ENCODE measurements at regions not wholly inside any gene's neighbourhood (a gene's known extent, or its start where the extent isn't known, plus 50 kb on each side); places are given as distances from the start of the nearest gene placed in this dataset.

DNA sequence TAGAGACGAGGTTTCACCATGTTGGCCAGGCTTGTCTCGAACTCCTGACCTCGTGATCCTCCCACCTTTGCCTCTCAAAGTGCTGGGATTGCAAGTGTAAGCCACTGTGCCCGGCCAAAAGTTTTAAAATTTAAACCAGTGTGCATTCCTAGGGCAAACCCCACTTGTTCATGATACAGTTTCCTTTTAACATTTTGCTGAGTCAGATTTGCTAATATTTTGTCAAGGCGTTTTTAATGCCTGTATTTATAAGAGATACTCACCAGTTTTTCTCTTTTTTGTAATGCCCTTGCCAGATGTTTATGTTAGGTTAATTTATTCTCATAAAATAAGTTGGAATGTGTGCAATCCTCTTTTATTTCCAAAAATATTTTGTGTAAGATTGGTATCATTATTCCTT, 927.4 kb downstream of the DNAJB9 start:
- ATAC-seq = no peak
- Histone ChIP-seq H3K27ac (no peak overlapping the region), H3K27me3 (no peaks in the 10 kb centered on the region), H3K36me3 (no peaks in the 10 kb centered on the region), H3K4me1 (no peaks in the 10 kb centered on the region), H3K9me3 (no peaks in the 10 kb centered on the region), H3K4me3 (no peak overlapping the region)
- TF ChIP-seq, protein P1, sequence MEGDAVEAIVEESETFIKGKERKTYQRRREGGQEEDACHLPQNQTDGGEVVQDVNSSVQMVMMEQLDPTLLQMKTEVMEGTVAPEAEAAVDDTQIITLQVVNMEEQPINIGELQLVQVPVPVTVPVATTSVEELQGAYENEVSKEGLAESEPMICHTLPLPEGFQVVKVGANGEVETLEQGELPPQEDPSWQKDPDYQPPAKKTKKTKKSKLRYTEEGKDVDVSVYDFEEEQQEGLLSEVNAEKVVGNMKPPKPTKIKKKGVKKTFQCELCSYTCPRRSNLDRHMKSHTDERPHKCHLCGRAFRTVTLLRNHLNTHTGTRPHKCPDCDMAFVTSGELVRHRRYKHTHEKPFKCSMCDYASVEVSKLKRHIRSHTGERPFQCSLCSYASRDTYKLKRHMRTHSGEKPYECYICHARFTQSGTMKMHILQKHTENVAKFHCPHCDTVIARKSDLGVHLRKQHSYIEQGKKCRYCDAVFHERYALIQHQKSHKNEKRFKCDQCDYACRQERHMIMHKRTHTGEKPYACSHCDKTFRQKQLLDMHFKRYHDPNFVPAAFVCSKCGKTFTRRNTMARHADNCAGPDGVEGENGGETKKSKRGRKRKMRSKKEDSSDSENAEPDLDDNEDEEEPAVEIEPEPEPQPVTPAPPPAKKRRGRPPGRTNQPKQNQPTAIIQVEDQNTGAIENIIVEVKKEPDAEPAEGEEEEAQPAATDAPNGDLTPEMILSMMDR (IDR thresholded peaks at IDR 0.05 in 4 of 5, conservative IDR thresholded peaks at IDR 0.05 in 1 of 5) = no peak
- no peak for TF ChIP-seq POLR2A (IDR thresholded peaks at IDR 0.05)
- intact Hi-C loops (cut with DNase I; ENCODE audit: low total_unique reads) (no loop called here), in situ Hi-C loops (cut with MboI; ENCODE audit: low sequenced_read_pairs in 4 of 4) (no loop called here)
- no peak for DNase-seq

DNA sequence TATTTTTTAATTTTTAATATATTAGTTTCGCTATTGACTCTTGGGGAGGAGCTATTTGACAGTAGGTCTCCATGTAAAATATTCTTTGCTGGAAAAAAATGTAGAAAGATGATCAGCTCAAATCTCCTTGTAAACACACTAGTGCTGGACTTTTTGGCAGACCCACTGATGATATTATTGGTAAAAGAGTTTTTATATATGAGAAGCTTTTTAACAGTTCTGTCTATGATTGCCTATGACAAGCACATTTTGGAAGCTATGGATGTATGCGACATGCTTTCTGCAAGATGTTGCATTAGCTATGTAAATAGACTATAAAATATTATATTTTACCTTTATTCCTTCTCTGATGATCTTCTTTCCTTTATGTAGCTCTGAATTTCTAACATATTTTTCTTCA, 928.5 kb downstream of the DNAJB9 start:
- Histone ChIP-seq H3K4me1 (no peaks in the 10 kb centered on the region), H3K4me3 (no peak overlapping the region), H3K9me3 (no peaks in the 10 kb centered on the region), H3K36me3 (no peaks in the 10 kb centered on the region), H3K27me3 (no peaks in the 10 kb centered on the region), H3K27ac (no peak overlapping the region)
- intact Hi-C loops (cut with DNase I; ENCODE audit: low total_unique reads) = no loop called here
- DNase-seq = no peak
- TF ChIP-seq, protein P1 (IDR thresholded peaks at IDR 0.05 in 4 of 5, conservative IDR thresholded peaks at IDR 0.05 in 1 of 5) = no peak
- TF ChIP-seq POLR2A (IDR thresholded peaks at IDR 0.05) = no peak
- no peak for ATAC-seq
- in situ Hi-C loops (cut with MboI; ENCODE audit: low sequenced_read_pairs in 4 of 4) = no loop called here

DNA sequence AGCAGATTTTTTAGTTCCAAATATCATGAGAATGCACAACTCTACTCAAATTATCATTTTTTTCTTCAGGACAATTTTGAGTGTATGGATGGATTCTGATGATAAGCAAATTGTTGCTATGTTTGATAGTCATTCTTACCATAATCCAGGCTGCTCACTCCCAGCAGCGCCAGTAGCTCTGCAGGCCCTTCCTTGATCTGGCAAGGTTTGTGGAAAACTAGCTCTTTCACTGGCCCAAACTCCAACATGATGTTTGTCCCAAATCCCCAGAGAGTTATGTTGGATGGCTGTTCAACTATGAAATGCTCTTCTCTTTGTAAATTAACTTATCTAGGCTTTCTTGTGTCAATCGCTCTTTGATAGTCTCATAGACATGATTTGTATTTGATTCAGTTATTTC, 933.7 kb downstream of the DNAJB9 start:
- in situ Hi-C loops (cut with MboI; ENCODE audit: low sequenced_read_pairs in 4 of 4) = no loop called here
- DNase-seq (no peak), ATAC-seq (no peak)
- no peak for TF ChIP-seq POLR2A (IDR thresholded peaks at IDR 0.05)
- TF ChIP-seq, protein P1 (IDR thresholded peaks at IDR 0.05 in 4 of 5, conservative IDR thresholded peaks at IDR 0.05 in 1 of 5) = no peak
- no peak overlapping the region for H3K4me3 ChIP-seq
- H3K27me3 ChIP-seq = no peaks in the 10 kb centered on the region
- H3K36me3 ChIP-seq = no peaks in the 10 kb centered on the region
- H3K9me3 ChIP-seq = no peaks in the 10 kb centered on the region
- no peak overlapping the region for H3K27ac ChIP-seq
- intact Hi-C loops (cut with DNase I; ENCODE audit: low total_unique reads) = no loop called here
- no peaks in the 10 kb centered on the region for H3K4me1 ChIP-seq

DNA sequence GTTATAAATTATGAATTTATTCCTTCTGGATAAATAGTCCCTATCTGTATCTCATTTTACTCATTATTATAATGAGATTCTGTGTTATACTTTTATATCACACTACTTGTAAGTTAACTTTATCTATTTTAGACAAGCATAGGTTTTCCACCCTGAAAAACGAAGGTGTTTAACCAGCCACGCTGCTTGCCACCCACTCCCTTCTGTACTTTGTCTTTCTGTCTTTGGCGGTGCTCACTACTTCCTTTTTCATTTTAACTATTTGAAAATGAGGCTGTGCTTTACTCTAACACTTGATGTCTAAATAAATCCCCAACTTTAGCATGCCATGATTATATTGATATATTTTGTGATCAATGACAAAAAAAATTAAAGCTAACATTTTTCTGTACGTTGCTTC, 952.9 kb downstream of the DNAJB9 start:
- no peak for DNase-seq
- no peaks in the 10 kb centered on the region for H3K27me3 ChIP-seq
- H3K4me3 ChIP-seq = no peak overlapping the region
- H3K36me3 ChIP-seq = no peaks in the 10 kb centered on the region
- H3K27ac ChIP-seq = no peak overlapping the region
- no peaks in the 10 kb centered on the region for H3K4me1 ChIP-seq
- no peaks in the 10 kb centered on the region for H3K9me3 ChIP-seq
- intact Hi-C loops (cut with DNase I; ENCODE audit: low total_unique reads) = no loop called here
- TF ChIP-seq POLR2A (IDR thresholded peaks at IDR 0.05) = no peak
- TF ChIP-seq, protein P1 (IDR thresholded peaks at IDR 0.05 in 4 of 5, conservative IDR thresholded peaks at IDR 0.05 in 1 of 5) = no peak
- no peak for ATAC-seq
- in situ Hi-C loops (cut with MboI; ENCODE audit: low sequenced_read_pairs in 4 of 4) = no loop called here

DNA sequence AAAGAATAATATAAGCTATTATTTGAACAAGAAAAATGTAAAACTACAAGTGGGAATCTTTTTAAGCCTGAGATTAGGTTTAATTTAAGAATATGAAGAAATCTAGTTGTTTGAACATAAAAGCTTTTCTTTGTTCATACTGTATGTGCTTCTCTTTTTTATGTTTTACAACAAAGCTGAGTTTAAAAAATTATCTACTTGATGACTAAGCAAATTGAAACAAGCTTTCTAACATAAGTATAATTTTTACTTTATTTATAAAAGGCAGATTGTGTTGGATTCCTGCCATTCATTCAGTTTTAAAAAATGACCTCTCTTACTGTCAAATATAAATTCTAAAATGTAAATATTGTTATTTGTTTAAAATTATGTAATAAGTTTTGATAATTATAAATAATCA, 958.2 kb downstream of the DNAJB9 start:
- TF ChIP-seq POLR2A (IDR thresholded peaks at IDR 0.05) = no peak
- TF ChIP-seq, protein P1 (IDR thresholded peaks at IDR 0.05 in 4 of 5, conservative IDR thresholded peaks at IDR 0.05 in 1 of 5) = no peak
- Histone ChIP-seq H3K4me3 (no peak overlapping the region), H3K27ac (no peak overlapping the region), H3K4me1 (no peaks in the 10 kb centered on the region), H3K27me3 (no peaks in the 10 kb centered on the region), H3K36me3 (no peaks in the 10 kb centered on the region), H3K9me3 (no peaks in the 10 kb centered on the region)
- ATAC-seq = no peak
- in situ Hi-C loops (cut with MboI; ENCODE audit: low sequenced_read_pairs in 4 of 4) (no loop called here), intact Hi-C loops (cut with DNase I; ENCODE audit: low total_unique reads) (no loop called here)
- DNase-seq = no peak
